H1 (cell line): ENCODE measurements at regions not wholly inside any gene's neighbourhood (a gene's known extent, or its start where the extent isn't known, plus 50 kb on each side); places are given as distances from the start of the nearest gene placed in this dataset.

Experiments
- CTCF ChIA-PET: fragments of 300-600 bp; sonication (Branson Sonifier 250); formaldehyde crosslinking; loops from one replicate; lab custom pipeline; 2021; ENCODE audit not compliant: partially characterized antibody; lab: Charles Lee
- POLR2A ChIA-PET: fragments of 300-600 bp; sonication (Branson Sonifier 250); formaldehyde crosslinking; loops from one replicate; lab custom pipeline; 2021; ENCODE audit warnings: inconsistent platforms; ENCODE audit not compliant: partially characterized antibody; lab: Charles Lee
- DNase-seq, 2 experiments: peaks; one replicate each; pipeline versions ENCODE4 v3.0.0 to v3.0.0-alpha.2; 2010 to 2022; ENCODE audit warnings: low spot score in 2 of 2, low read depth in 1 of 2, mixed read lengths in 1 of 2
- FAIRE-seq: peaks from 2 replicates; lab custom pipeline; 2011; peaks lifted over from hg19 to GRCh38; lab: Jason Lieb, UNC
- H2AFZ ChIP-seq: 2 replicates; pipeline ENCODE4 v1.8.1; 2012; ENCODE audit warnings: low read length, inconsistent platforms
- H2AK5ac ChIP-seq: 2 replicates; pipeline ENCODE4 v1.6.1; 2013; ENCODE audit warnings: low read depth, low read length
- H2BK120ac ChIP-seq: replicated peaks from 2 replicates; pipeline ENCODE3; 2013; ENCODE audit warnings: low read depth, low read length, inconsistent platforms
- H2BK12ac ChIP-seq: 2 replicates; pipeline ENCODE4 v1.6.1; 2013; ENCODE audit warnings: low read depth, low read length
- H2BK15ac ChIP-seq: 2 replicates; pipeline ENCODE4 v1.6.1; 2013; ENCODE audit warnings: low read length
- H2BK20ac ChIP-seq: 2 replicates; pipeline ENCODE4 v1.6.1; 2013; ENCODE audit warnings: low read length
- H2BK5ac ChIP-seq: 2 replicates; pipeline ENCODE4 v1.6.1; 2013; ENCODE audit warnings: low read depth, low read length
- H3K14ac ChIP-seq: 2 replicates; pipeline ENCODE4 v1.6.1; 2013; ENCODE audit warnings: inconsistent platforms; ENCODE audit not compliant: insufficient read length
- H3K18ac ChIP-seq: 2 replicates; pipeline ENCODE4 v1.6.1; 2013; ENCODE audit warnings: low read length; ENCODE audit errors: extremely low read depth
- H3K23ac ChIP-seq: 2 replicates; pipeline ENCODE4 v1.6.1; 2013; ENCODE audit warnings: inconsistent platforms; ENCODE audit not compliant: insufficient read length
- H3K23me2 ChIP-seq: 2 replicates; pipeline ENCODE4 v1.6.1; 2013; ENCODE audit warnings: low read depth, low read length
- H3K27ac ChIP-seq: 2 replicates; pipeline ENCODE4 v1.6.1; 2011; ENCODE audit warnings: low read depth, low read length, inconsistent platforms
- H3K27me3 ChIP-seq, 4 experiments: replicated peaks in 1 of 4; 1 replicate in 1 of 4; 2 replicates in 3 of 4; pipeline versions ENCODE4 v1.6.1 to v1.8.1; 2011 to 2013; ENCODE audit warnings: low read length in 3 of 4, mild to moderate bottlenecking in 3 of 4, inconsistent platforms in 2 of 4, mixed read lengths in 2 of 4, moderate library complexity in 1 of 4; ENCODE audit not compliant: control insufficient read depth in 3 of 4, insufficient read depth in 3 of 4; ENCODE audit errors: extremely low read depth in 1 of 4
- H3K36me3 ChIP-seq, 4 experiments: 2 replicates each; pipeline versions ENCODE4 v1.6.1 to v1.8.1; 2011 to 2013; ENCODE audit warnings: mild to moderate bottlenecking in 4 of 4, low read length in 3 of 4, moderate library complexity in 2 of 4, control low read depth in 1 of 4, inconsistent platforms in 1 of 4; ENCODE audit not compliant: insufficient read depth in 4 of 4, control insufficient read depth in 2 of 4
- H3K4ac ChIP-seq: replicated peaks from 2 replicates; pipeline ENCODE3; 2013; ENCODE audit warnings: low read length, low read depth, mixed read lengths, inconsistent platforms; ENCODE audit not compliant: insufficient read length
- H3K4me1 ChIP-seq, 4 experiments: replicated peaks in 1 of 4; 1 replicate in 1 of 4; 2 replicates in 3 of 4; pipeline versions ENCODE4 v1.6.1 to v1.8.1; 2011 to 2013; ENCODE audit warnings: low read length in 3 of 4, inconsistent platforms in 2 of 4, mixed read lengths in 1 of 4; ENCODE audit not compliant: insufficient read depth in 4 of 4, control insufficient read depth in 3 of 4
- H3K4me2 ChIP-seq, 2 experiments: 2 replicates each; pipeline versions ENCODE4 v1.6.1 to v1.8.1; 2011 to 2013; ENCODE audit warnings: low read depth in 2 of 2, low read length in 2 of 2, control low read depth in 1 of 2, inconsistent platforms in 1 of 2, mild to moderate bottlenecking in 1 of 2; ENCODE audit not compliant: insufficient read depth in 1 of 2
- H3K4me3 ChIP-seq, 4 experiments: fragments of 200-600, 300-600 bp in 1 of 4; sonication (generic), shearing (Covaris generic), sonication (Bioruptor Twin) in 1 of 4; 2 replicates each; pipeline versions ENCODE4 v1.5.1 to v1.8.1; 2011 to 2016; ENCODE audit warnings: low read length in 4 of 4, low read depth in 3 of 4, control low read depth in 2 of 4, inconsistent platforms in 2 of 4, mild to moderate bottlenecking in 2 of 4, mixed read lengths in 1 of 4, moderate library complexity in 1 of 4; ENCODE audit not compliant: insufficient read depth in 2 of 4; ENCODE audit errors: extremely low read depth in 1 of 4
- H3K56ac ChIP-seq: replicated peaks from 2 replicates; pipeline ENCODE3; 2013; ENCODE audit warnings: low read depth, mild to moderate bottlenecking, mixed read lengths, low read length, inconsistent platforms; ENCODE audit not compliant: insufficient read length
- H3K79me1 ChIP-seq: 2 replicates; pipeline ENCODE4 v1.6.1; 2013; ENCODE audit warnings: low read depth, low read length, control low read depth
- H3K79me2 ChIP-seq, 2 experiments: 2 replicates each; pipeline versions ENCODE4 v1.6.1 to v1.8.1; 2012 to 2013; ENCODE audit warnings: low read length in 2 of 2, mild to moderate bottlenecking in 2 of 2, inconsistent platforms in 1 of 2; ENCODE audit not compliant: insufficient read depth in 2 of 2, control insufficient read depth in 1 of 2
- H3K9ac ChIP-seq, 4 experiments: replicated peaks in 1 of 4; 1 replicate in 1 of 4; 2 replicates in 3 of 4; pipeline versions ENCODE4 v1.6.1 to v1.8.1; 2011 to 2013; ENCODE audit warnings: low read depth in 3 of 4, low read length in 3 of 4, control low read depth in 2 of 4, mild to moderate bottlenecking in 2 of 4, moderate library complexity in 2 of 4, inconsistent platforms in 1 of 4; ENCODE audit errors: extremely low read depth in 1 of 4
- H3K9me3 ChIP-seq, 2 experiments: 2 replicates each; pipeline versions ENCODE4 v1.6.1 to v1.8.1; 2012 to 2013; ENCODE audit warnings: mild to moderate bottlenecking in 2 of 2, moderate library complexity in 2 of 2, control low read depth in 1 of 2, inconsistent platforms in 1 of 2, low read depth in 1 of 2, low read length in 1 of 2, mixed read lengths in 1 of 2; ENCODE audit not compliant: insufficient read depth in 2 of 2
- H4K20me1 ChIP-seq, 2 experiments: replicated peaks in 1 of 2; 2 replicates each; pipeline versions ENCODE3 to v1.8.1; 2011 to 2013; ENCODE audit warnings: inconsistent platforms in 2 of 2, low read length in 2 of 2, mild to moderate bottlenecking in 1 of 2; ENCODE audit not compliant: insufficient read depth in 2 of 2, control insufficient read depth in 1 of 2
- H4K5ac ChIP-seq: 2 replicates; pipeline ENCODE4 v1.6.1; 2013; ENCODE audit warnings: low read length, low read depth, mixed read lengths, inconsistent platforms; ENCODE audit not compliant: insufficient read length
- H4K8ac ChIP-seq: 2 replicates; pipeline ENCODE4 v1.8.0; 2013; ENCODE audit warnings: mild to moderate bottlenecking, moderate library complexity, low read length, inconsistent platforms; ENCODE audit not compliant: insufficient read depth; ENCODE audit errors: extremely low read depth
- H4K91ac ChIP-seq: replicated peaks from 2 replicates; pipeline ENCODE3; 2013; ENCODE audit warnings: low read length, mixed read lengths, inconsistent platforms; ENCODE audit not compliant: insufficient read length
- ATF2 ChIP-seq: IDR thresholded peaks from 2 replicates; pipeline ENCODE4 v1.6.1; 2012; ENCODE audit warnings: low read length, inconsistent platforms
- BACH1 ChIP-seq: IDR thresholded peaks from 2 replicates; pipeline ENCODE4 v1.6.1; 2012; ENCODE audit warnings: low read length, improper control_type of control experiment
- BCL11A ChIP-seq, 2 experiments: IDR thresholded peaks; one replicate each; pipeline ENCODE4 v1.6.1; 2011; ENCODE audit warnings: low read depth in 2 of 2, low read length in 2 of 2, mild to moderate bottlenecking in 2 of 2
- CBX5 ChIP-seq: fragments of 300-800, 300-1000 bp; sonication (generic); IDR thresholded peaks from 2 replicates; pipeline ENCODE4 v1.7.1; 2016; ENCODE audit warnings: antibody characterized with exemption, low read length, low read depth
- CEBPB ChIP-seq: IDR thresholded peaks from 2 replicates; pipeline ENCODE4 v1.6.1; 2012; ENCODE audit warnings: low read depth, low read length
- CREB1 ChIP-seq: IDR thresholded peaks from 2 replicates; pipeline ENCODE4 v1.6.1; 2012; ENCODE audit warnings: inconsistent platforms
- EP300 ChIP-seq, 2 experiments: IDR thresholded peaks; 1 replicate in 1 of 2; 2 replicates in 1 of 2; pipeline ENCODE4 v1.6.1; 2011 to 2012; ENCODE audit warnings: low read depth in 2 of 2, low read length in 2 of 2, mild to moderate bottlenecking in 2 of 2, borderline replicate concordance in 1 of 2, inconsistent platforms in 1 of 2, moderate library complexity in 1 of 2
- JUN ChIP-seq: IDR thresholded peaks from 2 replicates; pipeline ENCODE4 v1.6.1; 2011; ENCODE audit warnings: low read depth, mild to moderate bottlenecking, improper control_type of control experiment, low read length
- JUND ChIP-seq: IDR thresholded peaks from 2 replicates; pipeline ENCODE4 v1.6.1; 2011; ENCODE audit warnings: mild to moderate bottlenecking, improper control_type of control experiment, low read length
- KDM1A ChIP-seq: fragments of 200-600, 300-600 bp; sonication (generic); IDR thresholded peaks from 2 replicates; pipeline ENCODE4 v1.7.1; 2016; ENCODE audit warnings: mild to moderate bottlenecking, low read length, borderline replicate concordance
- POLR2AphosphoS5 ChIP-seq: IDR thresholded peaks from 2 replicates; pipeline ENCODE4 v1.6.1; 2011; ENCODE audit warnings: low read depth, low read length
- RFX5 ChIP-seq: IDR thresholded peaks from 2 replicates; pipeline ENCODE4 v1.6.1; 2011; ENCODE audit warnings: low read depth, low read length, improper control_type of control experiment, borderline replicate concordance
- RXRA ChIP-seq: IDR thresholded peaks from 2 replicates; pipeline ENCODE4 v1.6.1; 2011; ENCODE audit warnings: low read depth, mild to moderate bottlenecking, low read length, moderate library complexity; ENCODE audit not compliant: insufficient read depth
- SIRT6 ChIP-seq: IDR thresholded peaks from one replicate; pipeline ENCODE4 v1.7.1; 2012; ENCODE audit warnings: low read length, inconsistent platforms
- TAF7 ChIP-seq: optimal IDR thresholded peaks from 2 replicates; pipeline ENCODE3; 2011; ENCODE audit warnings: low read depth, mild to moderate bottlenecking, inconsistent platforms, low read length, moderate library complexity, borderline replicate concordance
- WGBS, 2 experiments: shearing (Covaris generic) in 1 of 2; methylation state at CpG; one replicate each; pipeline versions ENCODE4 v1.1.6 to v1.1.7; 2013 to 2015; ENCODE audit warnings: low lambda C conversion rate in 2 of 2, mixed read lengths in 2 of 2, inconsistent platforms in 1 of 2, low coverage in 1 of 2, missing lambda C conversion rate in 1 of 2; ENCODE audit not compliant: insufficient replicate concordance in 2 of 2, insufficient coverage in 1 of 2, insufficient read length in 1 of 2; ENCODE audit errors: extremely low coverage in 1 of 2, missing lambda C conversion rate in 1 of 2; 5-methylcytosine and 5-hydroxymethylcytosine counted together

GRCh38 chr4:181661090-181661489 lies 582.1 kb upstream of the TENM3 start:
- H4K91ac ChIP-seq = no peak overlapping the region
- H3K4me2 ChIP-seq = no peak overlapping the region
- DNase-seq (no peak), FAIRE-seq (no peak)
- H3K36me3 ChIP-seq = no peaks in the 10 kb centered on the region
- no peak overlapping the region for H3K56ac ChIP-seq
- H4K8ac ChIP-seq = no peak overlapping the region
- ChIA-PET CTCF (no interaction called here), POLR2A (no interaction called here)
- H2BK15ac ChIP-seq = no peak overlapping the region
- no peak overlapping the region for H2BK120ac ChIP-seq
- no peaks in the 10 kb centered on the region for H3K79me2 ChIP-seq
- no peaks in the 10 kb centered on the region for H3K79me1 ChIP-seq
- no peak overlapping the region for H4K5ac ChIP-seq
- H2BK20ac ChIP-seq = no peak overlapping the region
- no peak overlapping the region for H3K23ac ChIP-seq
- H3K4me3 ChIP-seq = no peak overlapping the region
- no peaks in the 10 kb centered on the region for H3K9me3 ChIP-seq
- 0 out of 7 replicates have a peak, but pooled peaks cover 0 to 3% (median 0%) of the 10 kb centered on the region in 4 experiments for H3K4me1 ChIP-seq
- no peak overlapping the region for H2AFZ ChIP-seq
- H3K23me2 ChIP-seq = no peaks in the 10 kb centered on the region
- no peak overlapping the region for H3K4ac ChIP-seq
- no peak overlapping the region for H2AK5ac ChIP-seq
- H3K18ac ChIP-seq = no peak overlapping the region
- H2BK12ac ChIP-seq = no peak overlapping the region
- WGBS, 2 experiments = 90% methylated on average over 4 of the region's 4 CpGs; no CpG with 5 or more reads in 1 of the 2 experiments
- H3K9ac ChIP-seq = no peak overlapping the region
- no peak overlapping the region for H3K27ac ChIP-seq
- H3K27me3 ChIP-seq = no peaks in the 10 kb centered on the region
- no peak overlapping the region for H3K14ac ChIP-seq
- no peak overlapping the region for H2BK5ac ChIP-seq
- no peaks in the 10 kb centered on the region for H4K20me1 ChIP-seq
- no peak for TF ChIP-seq RXRA
- no peak for TF ChIP-seq ATF2
- TF ChIP-seq CEBPB = no peak
- TF ChIP-seq KDM1A = no peak
- TF ChIP-seq SIRT6 = no peak
- no peak for TF ChIP-seq TAF7
- no peak for TF ChIP-seq CREB1
- TF ChIP-seq CBX5 = no peak
- TF ChIP-seq JUND = no peak
- TF ChIP-seq RFX5 = no peak
- TF ChIP-seq POLR2AphosphoS5 = no peak
- TF ChIP-seq JUN = no peak
- TF ChIP-seq BCL11A (IDR thresholded peaks at IDR 0.05; ENCODE audit: low read depth in 2 of 2, low read length in 2 of 2) = no peak
- TF ChIP-seq BACH1 = no peak
- TF ChIP-seq EP300 (IDR thresholded peaks at IDR 0.05; ENCODE audit: borderline replicate concordance in 1 of 2, low read depth in 2 of 2, low read length in 2 of 2) = no peak
